Central memory CD8-positive, alpha-beta T cell (primary cell): ENCODE measurements at regions not wholly inside any gene's neighbourhood (a gene's known extent, or its start where the extent isn't known, plus 50 kb on each side); places are given as distances from the start of the nearest gene placed in this dataset.

Experiments used
- ATAC-seq: fragments of 150-1000 bp; cut with Tn5 transposase; replicated peaks from 2 replicates; pipeline ENCODE4 v1.10.0; 2022; ENCODE audit warnings: mild to moderate bottlenecking, moderate FRiP score, moderate number of reproducible peaks; ENCODE audit not compliant: poor library complexity, severe bottlenecking; ENCODE audit errors: extremely low read depth
- DNase-seq, 2 donors: peaks; one replicate each; pipeline ENCODE4 v3.0.0; 2021; ENCODE audit warnings: low spot score in 2 of 2
- H3K27ac Mint-ChIP-seq: one replicate; pipeline ENCODE4 v1.8.0; 2022; ENCODE audit warnings: low read depth, mild to moderate bottlenecking, moderate library complexity, mixed read lengths
- H3K27me3 Mint-ChIP-seq: one replicate; pipeline ENCODE4 v1.8.0; 2022; ENCODE audit warnings: mixed read lengths
- H3K36me3 Mint-ChIP-seq: one replicate; pipeline ENCODE4 v1.8.0; 2022; ENCODE audit warnings: mild to moderate bottlenecking, moderate library complexity, mixed read lengths; ENCODE audit not compliant: insufficient read depth
- H3K4me1 Mint-ChIP-seq: one replicate; pipeline ENCODE4 v1.8.0; 2022; ENCODE audit warnings: mixed read lengths
- H3K4me3 Mint-ChIP-seq: one replicate; pipeline ENCODE4 v1.8.0; 2022; ENCODE audit warnings: mild to moderate bottlenecking, moderate library complexity, mixed read lengths
- H3K9me3 Mint-ChIP-seq: one replicate; pipeline ENCODE4 v1.8.0; 2022; ENCODE audit warnings: mixed read lengths

- H3K4me3 Mint-ChIP-seq: no peak overlapping the region
These were observed 312.9 kb upstream of the PODXL start for GRCh38 chr7:131869169-131869844.

DNA sequence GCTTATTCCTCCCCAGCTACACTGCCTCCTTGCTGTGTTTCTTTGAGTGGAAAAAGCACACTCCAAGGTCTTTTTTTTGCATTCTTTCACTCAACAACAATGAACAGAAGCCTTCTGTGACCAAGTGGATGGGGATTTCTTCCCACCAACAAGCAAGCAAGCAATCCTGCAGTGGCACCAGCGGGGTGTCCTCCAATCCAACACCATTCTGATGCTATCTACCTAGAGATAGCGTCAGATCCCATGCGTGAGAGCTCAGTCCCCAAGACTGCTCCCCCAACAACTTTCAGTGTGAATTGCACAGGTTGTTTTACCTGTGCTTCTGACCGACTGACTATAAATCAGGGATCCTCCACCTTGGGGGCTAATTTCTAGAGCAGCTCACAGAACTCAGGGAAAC lies 311.0 kb upstream of the PODXL start:
- DNase-seq: no peak
- no peak overlapping the region for H3K4me3 Mint-ChIP-seq
- H3K36me3 Mint-ChIP-seq: no peaks in the 10 kb centered on the region
- ATAC-seq: no peak
- H3K27me3 Mint-ChIP-seq: peaks cover 42% of the 10 kb centered on the region
- no peaks in the 10 kb centered on the region for H3K9me3 Mint-ChIP-seq
- no peak overlapping the region for H3K27ac Mint-ChIP-seq
- H3K4me1 Mint-ChIP-seq: no peaks in the 10 kb centered on the region

More at GRCh38 chr7:131869169-131869844, 312.9 kb upstream of the PODXL start:
- ATAC-seq: no peak
- Mint-ChIP-seq H3K9me3 (no peaks in the 10 kb centered on the region), H3K4me1 (no peaks in the 10 kb centered on the region), H3K36me3 (no peaks in the 10 kb centered on the region), H3K27me3 (peaks cover 44% of the 10 kb centered on the region), H3K27ac (no peak overlapping the region)
- no peak for DNase-seq

GRCh38 chr7:131865911-131866310 lies 309.5 kb upstream of the PODXL start:
- Mint-ChIP-seq H3K9me3 (no peaks in the 10 kb centered on the region), H3K27me3 (peaks cover 34% of the 10 kb centered on the region), H3K4me3 (no peak overlapping the region), H3K4me1 (no peaks in the 10 kb centered on the region), H3K36me3 (no peaks in the 10 kb centered on the region), H3K27ac (no peak overlapping the region)
- DNase-seq: no peak
- no peak for ATAC-seq

- Mint-ChIP-seq H3K27ac (no peak overlapping the region), H3K4me3 (no peak overlapping the region), H3K27me3 (peaks cover 12% of the 10 kb centered on the region), H3K9me3 (no peaks in the 10 kb centered on the region), H3K4me1 (no peaks in the 10 kb centered on the region), H3K36me3 (no peaks in the 10 kb centered on the region)
- DNase-seq (no peak), ATAC-seq (no peak)
These were observed 305.4 kb upstream of the PODXL start for GRCh38 chr7:131861620-131862346.

- no peaks in the 10 kb centered on the region for H3K9me3 Mint-ChIP-seq
- DNase-seq (no peak), ATAC-seq (no peak)
- no peak overlapping the region for H3K4me3 Mint-ChIP-seq
- H3K27me3 Mint-ChIP-seq: peaks cover 17% of the 10 kb centered on the region
- H3K36me3 Mint-ChIP-seq: no peaks in the 10 kb centered on the region
- H3K27ac Mint-ChIP-seq: no peak overlapping the region
- H3K4me1 Mint-ChIP-seq: no peaks in the 10 kb centered on the region
These were observed 302.9 kb upstream of the PODXL start for GRCh38 chr7:131859147-131859821.

DNA sequence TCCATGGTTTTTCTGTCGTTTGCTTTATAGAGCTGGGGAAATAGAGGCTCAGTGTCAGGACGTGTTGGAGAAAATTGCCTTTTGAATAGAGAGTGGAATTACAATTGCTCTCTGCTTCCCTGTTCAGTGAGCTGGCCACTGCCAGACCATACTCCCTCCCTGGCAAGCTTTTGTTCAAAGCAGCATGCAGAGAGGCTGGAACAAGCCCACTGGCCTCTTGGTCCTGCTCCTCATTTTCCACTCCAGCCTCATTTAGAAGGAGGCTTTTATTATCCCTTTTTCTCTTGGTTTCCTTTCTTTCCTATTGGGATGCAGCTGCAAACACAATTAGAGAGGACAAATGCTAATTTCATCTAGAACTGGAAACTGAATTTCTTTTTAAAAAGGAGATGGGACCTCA lies 302.2 kb upstream of the PODXL start:
- H3K36me3 Mint-ChIP-seq: no peaks in the 10 kb centered on the region
- H3K4me3 Mint-ChIP-seq: no peak overlapping the region
- H3K4me1 Mint-ChIP-seq: no peaks in the 10 kb centered on the region
- no peak for ATAC-seq
- no peak for DNase-seq
- H3K9me3 Mint-ChIP-seq: no peaks in the 10 kb centered on the region
- H3K27me3 Mint-ChIP-seq: peaks cover 11% of the 10 kb centered on the region
- no peak overlapping the region for H3K27ac Mint-ChIP-seq

DNA sequence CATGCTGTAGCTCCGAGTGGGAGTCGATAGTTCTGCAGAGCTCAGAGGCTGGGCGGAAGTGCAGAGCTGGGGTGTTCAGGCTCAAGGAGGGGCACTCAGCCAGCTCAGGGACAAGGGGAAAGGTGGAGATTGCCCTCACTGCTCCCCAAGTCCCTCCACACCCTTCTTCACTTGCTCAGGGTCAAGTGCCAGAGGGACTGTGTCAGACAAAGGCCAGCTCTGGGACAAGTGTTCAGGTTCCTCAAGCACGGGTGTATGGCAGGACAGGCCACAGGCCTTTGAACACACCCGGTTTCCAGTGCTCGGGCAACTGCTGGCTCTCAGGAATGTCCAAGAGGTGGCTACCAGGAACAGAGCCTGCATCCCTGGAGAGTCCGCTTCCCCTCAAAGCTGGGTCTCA lies 293.0 kb upstream of the PODXL start:
- Mint-ChIP-seq H3K27me3 (peaks cover 43% of the 10 kb centered on the region), H3K36me3 (no peaks in the 10 kb centered on the region), H3K4me3 (no peak overlapping the region), H3K9me3 (no peaks in the 10 kb centered on the region), H3K4me1 (no peaks in the 10 kb centered on the region), H3K27ac (no peak overlapping the region)
- no peak for ATAC-seq
- no peak for DNase-seq

DNA sequence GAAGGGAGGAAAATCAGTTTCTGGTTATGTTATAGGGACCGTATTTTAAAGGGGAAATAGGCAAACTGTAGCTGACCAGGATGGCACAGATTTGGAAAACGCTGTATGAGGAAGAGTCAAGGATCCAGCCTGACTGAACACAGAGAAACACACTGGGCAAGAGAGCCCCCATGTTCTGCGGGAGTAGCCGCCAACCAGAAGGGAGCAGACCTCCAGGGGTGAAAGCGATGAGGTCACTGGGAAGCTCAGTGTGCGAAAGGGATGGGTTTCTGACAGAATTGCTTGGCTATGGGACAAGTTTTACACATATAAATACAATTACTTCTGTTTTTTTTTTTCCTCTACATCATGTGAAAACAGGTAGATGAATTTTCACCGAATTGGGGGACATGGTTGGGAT lies 291.6 kb upstream of the PODXL start:
- DNase-seq (no peak), ATAC-seq (no peak)
- no peak overlapping the region for H3K27ac Mint-ChIP-seq
- peaks cover 54% of the 10 kb centered on the region for H3K27me3 Mint-ChIP-seq
- H3K4me3 Mint-ChIP-seq: no peak overlapping the region
- no peaks in the 10 kb centered on the region for H3K4me1 Mint-ChIP-seq
- H3K9me3 Mint-ChIP-seq: no peaks in the 10 kb centered on the region
- no peaks in the 10 kb centered on the region for H3K36me3 Mint-ChIP-seq

GRCh38 chr7:131845573-131846314 lies 289.3 kb upstream of the PODXL start:
- no peak overlapping the region for H3K4me3 Mint-ChIP-seq
- H3K27me3 Mint-ChIP-seq: peaks cover 54% of the 10 kb centered on the region
- ATAC-seq (no peak), DNase-seq (no peak)
- H3K27ac Mint-ChIP-seq: no peak overlapping the region
- H3K9me3 Mint-ChIP-seq: no peaks in the 10 kb centered on the region
- H3K4me1 Mint-ChIP-seq: no peaks in the 10 kb centered on the region
- H3K36me3 Mint-ChIP-seq: no peaks in the 10 kb centered on the region

GRCh38 chr7:131844369-131844768 lies 287.9 kb upstream of the PODXL start:
- Mint-ChIP-seq H3K9me3 (no peaks in the 10 kb centered on the region), H3K4me1 (no peaks in the 10 kb centered on the region), H3K27ac (no peak overlapping the region), H3K27me3 (peaks cover 63% of the 10 kb centered on the region), H3K4me3 (no peak overlapping the region), H3K36me3 (no peaks in the 10 kb centered on the region)
- DNase-seq (no peak), ATAC-seq (no peak)

- Mint-ChIP-seq H3K27me3 (peaks cover 59% of the 10 kb centered on the region), H3K4me1 (no peaks in the 10 kb centered on the region), H3K4me3 (no peak overlapping the region), H3K36me3 (no peaks in the 10 kb centered on the region), H3K27ac (no peak overlapping the region), H3K9me3 (no peaks in the 10 kb centered on the region)
- ATAC-seq: no peak
- DNase-seq: no peak
These were observed 287.5 kb upstream of the PODXL start for GRCh38 chr7:131843898-131844331.

GRCh38 chr7:131839967-131840690 lies 283.7 kb upstream of the PODXL start:
- H3K4me1 Mint-ChIP-seq: no peaks in the 10 kb centered on the region
- ATAC-seq: no peak
- H3K36me3 Mint-ChIP-seq: no peaks in the 10 kb centered on the region
- H3K9me3 Mint-ChIP-seq: no peaks in the 10 kb centered on the region
- no peak overlapping the region for H3K4me3 Mint-ChIP-seq
- peaks cover 31% of the 10 kb centered on the region for H3K27me3 Mint-ChIP-seq
- no peak overlapping the region for H3K27ac Mint-ChIP-seq
- no peak for DNase-seq
